Epithelial cell of proximal tubule (primary cell): ENCODE measurements at regions not wholly inside any gene's neighbourhood (a gene's known extent, or its start where the extent isn't known, plus 50 kb on each side); places are given as distances from the start of the nearest gene placed in this dataset.
"Not testable (repeated sequence)": the region's sequence is repeated elsewhere in the genome, so short reads cannot be mapped to it uniquely, and the experiment has no call there.

ENCODE experiments used
- DNase-seq: peaks from one replicate; pipeline ENCODE4 v3.0.0-alpha.2; 2011; ENCODE audit warnings: low read depth
- H3K4me3 ChIP-seq: 2 replicates; pipeline ENCODE4 v1.5.1; 2011; ENCODE audit warnings: low read depth, mild to moderate bottlenecking, low read length
- TF ChIP-seq, protein P1 (sequence below): conservative IDR thresholded peaks from 2 replicates; pipeline ENCODE4 v1.5.1; 2012; ENCODE audit warnings: low read depth, mild to moderate bottlenecking, low read length

DNA sequence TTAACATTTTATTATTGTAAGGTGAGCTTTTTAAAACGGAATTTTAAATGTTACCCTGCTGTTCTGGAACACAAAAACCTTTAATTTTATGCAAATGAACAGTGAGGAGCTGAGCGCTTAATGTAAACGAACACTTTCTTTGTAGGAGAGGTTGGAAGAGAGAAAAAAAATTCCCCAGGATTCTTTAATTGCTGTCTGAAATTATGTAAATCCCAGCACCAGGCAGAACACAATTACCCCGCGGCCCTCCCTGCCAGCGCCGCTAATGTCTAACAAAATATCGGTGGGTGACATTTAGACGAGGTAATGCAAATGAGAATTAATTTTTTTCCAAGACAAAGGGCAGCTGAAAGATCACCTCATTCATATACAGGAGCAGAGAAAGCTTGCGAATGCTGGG is 143.4 kb upstream of the MVB12B start:
- TF ChIP-seq, protein P1, sequence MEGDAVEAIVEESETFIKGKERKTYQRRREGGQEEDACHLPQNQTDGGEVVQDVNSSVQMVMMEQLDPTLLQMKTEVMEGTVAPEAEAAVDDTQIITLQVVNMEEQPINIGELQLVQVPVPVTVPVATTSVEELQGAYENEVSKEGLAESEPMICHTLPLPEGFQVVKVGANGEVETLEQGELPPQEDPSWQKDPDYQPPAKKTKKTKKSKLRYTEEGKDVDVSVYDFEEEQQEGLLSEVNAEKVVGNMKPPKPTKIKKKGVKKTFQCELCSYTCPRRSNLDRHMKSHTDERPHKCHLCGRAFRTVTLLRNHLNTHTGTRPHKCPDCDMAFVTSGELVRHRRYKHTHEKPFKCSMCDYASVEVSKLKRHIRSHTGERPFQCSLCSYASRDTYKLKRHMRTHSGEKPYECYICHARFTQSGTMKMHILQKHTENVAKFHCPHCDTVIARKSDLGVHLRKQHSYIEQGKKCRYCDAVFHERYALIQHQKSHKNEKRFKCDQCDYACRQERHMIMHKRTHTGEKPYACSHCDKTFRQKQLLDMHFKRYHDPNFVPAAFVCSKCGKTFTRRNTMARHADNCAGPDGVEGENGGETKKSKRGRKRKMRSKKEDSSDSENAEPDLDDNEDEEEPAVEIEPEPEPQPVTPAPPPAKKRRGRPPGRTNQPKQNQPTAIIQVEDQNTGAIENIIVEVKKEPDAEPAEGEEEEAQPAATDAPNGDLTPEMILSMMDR = no peak
- no peak for DNase-seq
- H3K4me3 ChIP-seq = no peak overlapping the region

DNA sequence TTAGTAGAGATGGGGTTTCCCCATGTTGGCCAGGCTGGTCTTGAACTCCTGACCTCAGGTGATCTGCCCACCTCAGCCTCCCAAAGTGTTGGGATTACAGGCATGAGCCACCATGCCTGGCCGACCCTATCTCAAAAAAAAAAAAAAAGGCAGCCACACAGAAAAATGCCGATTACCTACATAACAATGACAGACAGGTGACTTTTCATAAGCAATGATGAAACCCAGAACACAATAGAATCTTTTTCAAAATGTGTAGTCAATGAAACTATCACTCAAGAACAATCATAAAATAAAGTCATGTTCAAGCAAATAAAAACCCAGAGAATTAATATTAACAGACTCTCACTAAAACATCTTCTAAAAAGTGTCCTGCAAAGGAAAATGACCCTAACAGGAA is 135.6 kb upstream of the MVB12B start:
- not testable (repeated sequence) for H3K4me3 ChIP-seq, DNase-seq

DNA sequence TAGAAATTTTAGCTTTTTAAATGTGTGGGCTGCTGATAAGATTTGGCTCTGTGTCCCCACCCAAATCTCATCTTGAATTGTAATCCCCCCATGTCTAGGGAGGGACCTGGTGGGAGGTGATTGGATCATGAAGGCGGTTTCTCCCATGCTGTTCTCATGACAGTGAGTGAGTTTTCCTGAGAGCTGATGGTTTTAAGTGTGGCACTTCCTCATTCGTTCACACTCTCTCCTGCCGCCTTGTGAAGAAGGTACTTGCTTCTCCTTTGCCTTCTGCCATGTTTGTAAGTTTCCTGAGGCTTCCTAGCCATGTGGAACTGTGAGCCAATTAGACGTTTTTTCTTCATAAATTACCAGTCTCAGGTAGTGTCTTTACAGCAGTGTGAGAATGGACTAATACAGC is 127.8 kb upstream of the MVB12B start:
- DNase-seq = no peak
- H3K4me3 ChIP-seq = no peak overlapping the region
- TF ChIP-seq, protein P1 = no peak

DNA sequence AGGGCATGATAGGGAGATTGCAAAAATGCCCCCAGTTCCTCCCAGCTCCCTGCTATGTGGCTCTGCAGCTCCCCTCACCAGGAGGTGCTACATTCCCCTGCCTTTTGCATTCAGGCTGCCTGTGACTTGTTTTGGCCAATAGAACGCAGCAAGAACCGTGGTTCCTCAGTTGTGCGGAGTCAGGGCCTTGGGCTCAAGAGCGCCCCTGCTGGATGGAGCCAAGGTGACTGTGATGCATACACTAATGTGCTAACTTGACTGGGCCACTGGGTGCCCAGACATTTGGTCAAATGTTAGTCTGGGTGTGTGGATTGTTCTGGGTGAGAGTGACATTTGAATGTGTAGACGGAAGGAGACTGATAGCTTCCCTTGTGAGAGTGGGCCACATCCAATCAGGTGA is 123.3 kb upstream of the MVB12B start:
- no peak overlapping the region for H3K4me3 ChIP-seq
- no peak for DNase-seq
- TF ChIP-seq, protein P1 = peak; percentile 18

DNA sequence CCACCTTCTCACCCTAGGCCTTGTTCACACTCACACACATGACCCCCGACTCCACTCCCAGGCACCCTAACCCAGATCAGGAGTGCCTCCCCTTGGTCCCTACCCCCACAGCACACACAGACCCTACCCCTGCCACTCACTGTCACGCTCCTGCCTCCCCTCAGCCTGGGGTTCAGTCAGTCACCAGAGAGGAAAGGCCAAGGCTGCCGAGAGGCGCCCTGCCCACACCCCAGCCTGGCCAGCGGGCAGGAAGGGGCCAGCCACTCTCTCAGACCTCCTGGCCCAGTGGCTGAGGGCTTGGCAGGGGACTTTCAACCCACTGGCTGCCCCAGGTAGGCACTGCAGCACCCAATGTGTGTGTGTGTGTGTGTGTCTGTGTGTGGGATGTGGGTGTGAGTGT is 122.4 kb upstream of the MVB12B start:
- DNase-seq = no peak
- TF ChIP-seq, protein P1 = no peak
- H3K4me3 ChIP-seq = no peak overlapping the region

DNA sequence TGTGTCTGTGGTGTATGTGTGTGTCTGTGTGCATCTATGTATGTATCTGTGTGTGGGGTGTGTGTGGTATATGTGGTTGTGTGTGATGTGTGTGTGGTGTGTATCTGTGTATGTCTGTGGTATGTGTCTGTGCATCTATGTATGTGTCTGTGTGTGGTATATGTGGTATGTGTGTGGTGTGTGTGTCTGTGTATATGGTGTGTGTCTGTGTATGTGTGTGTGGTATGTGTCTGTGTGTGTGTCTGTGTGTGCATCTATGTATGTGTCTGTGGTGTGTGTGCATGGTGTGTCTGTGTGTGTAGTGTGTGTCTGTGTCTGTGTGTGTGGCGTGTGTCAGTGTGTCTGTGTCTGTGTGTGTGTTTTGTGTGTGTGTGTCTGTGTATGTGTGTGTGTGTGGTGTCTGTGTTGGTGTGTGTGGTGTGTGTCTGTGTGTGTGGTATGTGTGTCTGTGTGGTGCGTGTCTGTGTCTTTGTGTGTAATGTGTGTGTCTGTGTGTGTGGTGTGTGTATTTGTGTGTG is 121.9 kb upstream of the MVB12B start:
- TF ChIP-seq, protein P1 = no peak
- DNase-seq = no peak
- no peak overlapping the region for H3K4me3 ChIP-seq

DNA sequence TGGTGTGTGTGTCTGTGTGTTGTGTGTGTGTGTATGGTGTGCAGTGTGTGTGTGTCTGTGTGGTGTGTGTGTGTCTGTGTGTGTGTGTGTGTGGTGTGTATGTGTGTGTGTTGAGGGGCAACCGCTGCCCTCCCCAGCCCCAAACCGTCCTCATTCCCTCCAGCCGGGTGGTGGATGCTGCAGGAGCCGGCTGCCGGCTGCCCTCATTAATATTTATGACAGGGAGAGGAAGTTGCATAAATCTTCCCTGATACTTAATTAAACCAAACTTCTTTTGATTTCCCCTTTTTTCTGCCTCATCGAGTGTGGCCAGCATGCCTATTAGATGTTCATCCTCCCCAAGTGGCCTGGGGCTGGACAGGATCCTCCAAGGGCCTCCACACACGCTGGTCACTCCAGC is 121.4 kb upstream of the MVB12B start:
- no peak overlapping the region for H3K4me3 ChIP-seq
- TF ChIP-seq, protein P1 = no peak
- DNase-seq = no peak
